ENCODE measurements at regions not wholly inside any gene's neighbourhood (a gene's known extent, or its start where the extent isn't known, plus 50 kb on each side); places are given as distances from the start of the nearest gene placed in this dataset.

- no peaks in the 10 kb centered on the region for H3K9me3 Mint-ChIP-seq (ENCODE audit: low read depth)
- no peak overlapping the region for H3K4me3 Mint-ChIP-seq (ENCODE audit: low read depth)
- no peak overlapping the region for H3K27ac Mint-ChIP-seq
- H3K27me3 Mint-ChIP-seq = no peaks in the 10 kb centered on the region
- TF ChIP-seq, protein P1, sequence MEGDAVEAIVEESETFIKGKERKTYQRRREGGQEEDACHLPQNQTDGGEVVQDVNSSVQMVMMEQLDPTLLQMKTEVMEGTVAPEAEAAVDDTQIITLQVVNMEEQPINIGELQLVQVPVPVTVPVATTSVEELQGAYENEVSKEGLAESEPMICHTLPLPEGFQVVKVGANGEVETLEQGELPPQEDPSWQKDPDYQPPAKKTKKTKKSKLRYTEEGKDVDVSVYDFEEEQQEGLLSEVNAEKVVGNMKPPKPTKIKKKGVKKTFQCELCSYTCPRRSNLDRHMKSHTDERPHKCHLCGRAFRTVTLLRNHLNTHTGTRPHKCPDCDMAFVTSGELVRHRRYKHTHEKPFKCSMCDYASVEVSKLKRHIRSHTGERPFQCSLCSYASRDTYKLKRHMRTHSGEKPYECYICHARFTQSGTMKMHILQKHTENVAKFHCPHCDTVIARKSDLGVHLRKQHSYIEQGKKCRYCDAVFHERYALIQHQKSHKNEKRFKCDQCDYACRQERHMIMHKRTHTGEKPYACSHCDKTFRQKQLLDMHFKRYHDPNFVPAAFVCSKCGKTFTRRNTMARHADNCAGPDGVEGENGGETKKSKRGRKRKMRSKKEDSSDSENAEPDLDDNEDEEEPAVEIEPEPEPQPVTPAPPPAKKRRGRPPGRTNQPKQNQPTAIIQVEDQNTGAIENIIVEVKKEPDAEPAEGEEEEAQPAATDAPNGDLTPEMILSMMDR (IDR thresholded peaks at IDR 0.05; ENCODE audit: unreplicated experiment) = no peak
- no peaks in the 10 kb centered on the region for H3K36me3 Mint-ChIP-seq (ENCODE audit: insufficient read depth)
- no peak for DNase-seq (ENCODE audit: low spot score, unreplicated experiment)
- H3K4me1 Mint-ChIP-seq (ENCODE audit: low read depth) = peaks cover 5% of the 10 kb centered on the region
These were observed 160.3 kb downstream of the PTEN start for GRCh38 chr10:88023676-88024075.

GRCh38 chr10:88026031-88026430 lies 162.6 kb downstream of the PTEN start:
- Mint-ChIP-seq H3K4me3 (ENCODE audit: low read depth) (no peak overlapping the region), H3K4me1 (ENCODE audit: low read depth) (peaks cover 8% of the 10 kb centered on the region), H3K27me3 (no peaks in the 10 kb centered on the region), H3K36me3 (ENCODE audit: insufficient read depth) (no peaks in the 10 kb centered on the region), H3K9me3 (ENCODE audit: low read depth) (no peaks in the 10 kb centered on the region), H3K27ac (no peak overlapping the region)
- no peak for DNase-seq (ENCODE audit: low spot score, unreplicated experiment)
- TF ChIP-seq, protein P1 (IDR thresholded peaks at IDR 0.05; ENCODE audit: unreplicated experiment) = no peak

DNA sequence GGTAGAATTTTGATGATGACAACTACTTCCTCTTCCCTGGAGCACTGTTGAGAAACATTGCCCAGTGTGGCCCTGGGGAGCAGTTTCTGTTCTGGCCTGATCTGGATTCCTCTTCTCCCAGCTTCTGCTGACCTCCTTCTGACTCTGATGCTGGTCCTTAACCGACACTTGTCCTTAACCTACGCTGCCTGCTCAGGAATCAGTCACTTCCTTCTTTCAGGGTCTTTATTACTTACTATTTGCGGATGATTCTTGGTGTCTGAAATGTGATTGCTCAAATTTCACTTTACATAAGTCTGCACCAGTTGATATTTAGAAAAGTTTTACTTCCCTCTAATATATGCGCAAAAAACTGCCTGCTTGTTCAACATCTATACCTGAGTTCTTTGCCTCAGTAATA lies 164.1 kb downstream of the PTEN start:
- DNase-seq (ENCODE audit: low spot score, unreplicated experiment) = no peak
- Mint-ChIP-seq H3K36me3 (ENCODE audit: insufficient read depth) (no peaks in the 10 kb centered on the region), H3K4me3 (ENCODE audit: low read depth) (no peak overlapping the region), H3K9me3 (ENCODE audit: low read depth) (no peaks in the 10 kb centered on the region), H3K27ac (peak overlapping the region; percentile 2), H3K4me1 (ENCODE audit: low read depth) (peaks cover 8% of the 10 kb centered on the region), H3K27me3 (no peaks in the 10 kb centered on the region)
- TF ChIP-seq, protein P1 (IDR thresholded peaks at IDR 0.05; ENCODE audit: unreplicated experiment) = no peak

GRCh38 chr10:88028072-88028471 lies 164.6 kb downstream of the PTEN start:
- no peak overlapping the region for H3K4me3 Mint-ChIP-seq (ENCODE audit: low read depth)
- peaks cover 8% of the 10 kb centered on the region for H3K4me1 Mint-ChIP-seq (ENCODE audit: low read depth)
- H3K9me3 Mint-ChIP-seq (ENCODE audit: low read depth) = no peaks in the 10 kb centered on the region
- TF ChIP-seq, protein P1 (IDR thresholded peaks at IDR 0.05; ENCODE audit: unreplicated experiment) = no peak
- H3K27ac Mint-ChIP-seq = no peak overlapping the region
- no peaks in the 10 kb centered on the region for H3K36me3 Mint-ChIP-seq (ENCODE audit: insufficient read depth)
- DNase-seq (ENCODE audit: low spot score, unreplicated experiment) = no peak
- no peaks in the 10 kb centered on the region for H3K27me3 Mint-ChIP-seq

GRCh38 chr10:88028654-88029053 lies 165.2 kb downstream of the PTEN start:
- Mint-ChIP-seq H3K36me3 (ENCODE audit: insufficient read depth) (no peaks in the 10 kb centered on the region), H3K27me3 (no peaks in the 10 kb centered on the region), H3K27ac (no peak overlapping the region), H3K9me3 (ENCODE audit: low read depth) (no peaks in the 10 kb centered on the region), H3K4me1 (ENCODE audit: low read depth) (peaks cover 8% of the 10 kb centered on the region), H3K4me3 (ENCODE audit: low read depth) (no peak overlapping the region)
- TF ChIP-seq, protein P1 (IDR thresholded peaks at IDR 0.05; ENCODE audit: unreplicated experiment) = no peak
- DNase-seq (ENCODE audit: low spot score, unreplicated experiment) = no peak

All from progenitor cell of endocrine pancreas (in vitro differentiated cells).